Endodermal cell (in vitro differentiated cells): ENCODE measurements at regions not wholly inside any gene's neighbourhood (a gene's known extent, or its start where the extent isn't known, plus 50 kb on each side); places are given as distances from the start of the nearest gene placed in this dataset.

Experiments used
- DNase-seq: peaks from one replicate; pipeline ENCODE4 v3.0.0-alpha.2; 2017
- H3K27ac ChIP-seq: 2 replicates; pipeline ENCODE4 v1.5.1; 2013; ENCODE audit warnings: mild to moderate bottlenecking, low read depth, low read length, moderate library complexity
- H3K27me3 ChIP-seq: 2 replicates; pipeline ENCODE4 v1.6.1; 2013; ENCODE audit warnings: mild to moderate bottlenecking, low read length, moderate library complexity; ENCODE audit not compliant: insufficient read depth, control insufficient read depth, poor library complexity, severe bottlenecking
- H3K36me3 ChIP-seq: 2 replicates; pipeline ENCODE4 v1.7.0; 2013; ENCODE audit warnings: mild to moderate bottlenecking, low read length, moderate library complexity; ENCODE audit not compliant: control insufficient read depth, insufficient read depth
- H3K4me1 ChIP-seq: one replicate; pipeline ENCODE4 v1.7.0; 2013; ENCODE audit warnings: low read length; ENCODE audit not compliant: control insufficient read depth, insufficient read depth
- H3K4me3 ChIP-seq: 2 replicates; pipeline ENCODE4 v1.5.1; 2013; ENCODE audit warnings: mild to moderate bottlenecking, low read length, moderate library complexity
- H3K9ac ChIP-seq: 2 replicates; pipeline ENCODE4 v1.6.1; 2013; ENCODE audit warnings: mild to moderate bottlenecking, low read length, moderate library complexity; ENCODE audit not compliant: poor library complexity, severe bottlenecking; ENCODE audit errors: extremely low read depth
- H3K9me3 ChIP-seq: 2 replicates; pipeline ENCODE4 v1.6.1; 2013; ENCODE audit warnings: mild to moderate bottlenecking, low read length, moderate library complexity; ENCODE audit not compliant: control insufficient read depth
- H3K27ac Mint-ChIP-seq: 2 replicates; pipeline ENCODE4 v1.8.0; 2020; ENCODE audit warnings: mixed read lengths
- H3K27me3 Mint-ChIP-seq: 2 replicates; pipeline ENCODE4 v1.8.0; 2021; ENCODE audit warnings: mild to moderate bottlenecking, mixed read lengths; ENCODE audit not compliant: insufficient read depth
- H3K36me3 Mint-ChIP-seq: 2 replicates; pipeline ENCODE4 v1.8.0; 2020; ENCODE audit warnings: low read depth, mixed read lengths
- H3K4me1 Mint-ChIP-seq: 2 replicates; pipeline ENCODE4 v1.8.0; 2020; ENCODE audit warnings: mixed read lengths
- H3K4me3 Mint-ChIP-seq: 2 replicates; pipeline ENCODE4 v1.8.0; 2020; ENCODE audit warnings: mild to moderate bottlenecking, moderate library complexity, mixed read lengths
- H3K9me3 Mint-ChIP-seq: 2 replicates; pipeline ENCODE4 v1.8.0; 2020; ENCODE audit warnings: mild to moderate bottlenecking, mixed read lengths
- WGBS, 2 experiments: methylation state at CpG; one replicate each; pipeline versions ENCODE4 v1.1.5 to v1.1.7; 2013; ENCODE audit warnings: missing lambda C conversion rate in 2 of 2, mixed read lengths in 1 of 2; ENCODE audit not compliant: insufficient coverage in 1 of 2, insufficient read length in 1 of 2; 5-methylcytosine and 5-hydroxymethylcytosine counted together
- TF ChIP-seq, protein P1 (sequence below): fragments of 200-600 bp; sonication (generic); conservative IDR thresholded peaks from 2 replicates; pipeline ENCODE4 v1.5.0; 2021; ENCODE audit warnings: antibody characterized with exemption, mild to moderate bottlenecking

DNA sequence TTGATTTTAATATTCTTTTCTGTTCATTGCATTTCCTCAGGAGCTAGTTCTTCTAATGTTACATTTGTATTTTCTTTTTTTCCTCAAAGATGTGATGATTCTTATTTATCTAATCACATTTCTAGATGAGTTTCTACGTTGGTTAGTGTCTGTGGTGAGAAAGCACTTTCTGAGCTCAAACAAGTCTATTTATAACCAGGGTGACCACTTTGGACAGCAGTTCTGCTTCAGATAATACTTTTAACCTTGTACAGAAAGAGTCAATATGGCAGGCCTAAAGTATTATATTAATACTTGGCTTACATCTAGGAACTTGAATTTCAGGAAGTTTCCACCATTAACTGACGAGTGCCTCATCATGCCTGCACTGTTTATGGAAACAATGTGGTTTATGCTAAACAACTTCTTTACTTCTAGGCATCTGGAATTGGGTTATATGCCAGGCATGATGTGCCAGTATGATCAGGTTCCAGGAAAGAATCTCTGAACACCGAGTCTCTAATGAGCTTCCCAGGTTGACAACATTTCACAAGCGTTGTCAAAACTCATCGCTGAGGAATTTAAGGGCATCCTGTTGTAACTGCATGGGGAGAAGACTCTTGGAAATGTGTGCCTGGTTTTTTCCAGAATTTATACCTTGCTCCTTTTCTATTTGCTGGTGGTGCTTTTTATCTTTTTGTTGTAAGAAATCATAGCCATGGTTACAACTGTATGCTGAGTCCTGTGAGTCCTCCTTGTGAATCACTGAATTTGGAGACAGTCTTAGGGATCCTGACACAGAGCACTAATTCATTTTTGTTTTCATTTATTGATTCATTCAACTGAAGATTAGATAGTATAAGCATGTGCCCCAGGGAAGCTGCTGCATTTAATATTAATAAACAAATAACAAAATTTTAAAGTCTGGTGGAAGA lies 344.4 kb upstream of the PCDH9 start:
- no peak overlapping the region for H3K4me3 ChIP-seq
- H3K27me3 Mint-ChIP-seq: no peaks in the 10 kb centered on the region
- 96 to 100% methylated on average over 3 to 5 of the region's 5 CpGs for whole genome bisulfite sequencing, 2 experiments
- no peak overlapping the region for H3K27ac Mint-ChIP-seq
- no peaks in the 10 kb centered on the region for H3K27me3 ChIP-seq
- H3K9ac ChIP-seq: no peak overlapping the region
- H3K9me3 Mint-ChIP-seq: no peaks in the 10 kb centered on the region
- TF ChIP-seq, protein P1, sequence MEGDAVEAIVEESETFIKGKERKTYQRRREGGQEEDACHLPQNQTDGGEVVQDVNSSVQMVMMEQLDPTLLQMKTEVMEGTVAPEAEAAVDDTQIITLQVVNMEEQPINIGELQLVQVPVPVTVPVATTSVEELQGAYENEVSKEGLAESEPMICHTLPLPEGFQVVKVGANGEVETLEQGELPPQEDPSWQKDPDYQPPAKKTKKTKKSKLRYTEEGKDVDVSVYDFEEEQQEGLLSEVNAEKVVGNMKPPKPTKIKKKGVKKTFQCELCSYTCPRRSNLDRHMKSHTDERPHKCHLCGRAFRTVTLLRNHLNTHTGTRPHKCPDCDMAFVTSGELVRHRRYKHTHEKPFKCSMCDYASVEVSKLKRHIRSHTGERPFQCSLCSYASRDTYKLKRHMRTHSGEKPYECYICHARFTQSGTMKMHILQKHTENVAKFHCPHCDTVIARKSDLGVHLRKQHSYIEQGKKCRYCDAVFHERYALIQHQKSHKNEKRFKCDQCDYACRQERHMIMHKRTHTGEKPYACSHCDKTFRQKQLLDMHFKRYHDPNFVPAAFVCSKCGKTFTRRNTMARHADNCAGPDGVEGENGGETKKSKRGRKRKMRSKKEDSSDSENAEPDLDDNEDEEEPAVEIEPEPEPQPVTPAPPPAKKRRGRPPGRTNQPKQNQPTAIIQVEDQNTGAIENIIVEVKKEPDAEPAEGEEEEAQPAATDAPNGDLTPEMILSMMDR: no peak
- no peak overlapping the region for H3K27ac ChIP-seq
- no peak for DNase-seq
- no peaks in the 10 kb centered on the region for H3K36me3 ChIP-seq
- no peaks in the 10 kb centered on the region for H3K4me1 Mint-ChIP-seq
- no peak overlapping the region for H3K4me3 Mint-ChIP-seq
- no peaks in the 10 kb centered on the region for H3K4me1 ChIP-seq
- no peaks in the 10 kb centered on the region for H3K36me3 Mint-ChIP-seq
- peaks cover 8% of the 10 kb centered on the region for H3K9me3 ChIP-seq

DNA sequence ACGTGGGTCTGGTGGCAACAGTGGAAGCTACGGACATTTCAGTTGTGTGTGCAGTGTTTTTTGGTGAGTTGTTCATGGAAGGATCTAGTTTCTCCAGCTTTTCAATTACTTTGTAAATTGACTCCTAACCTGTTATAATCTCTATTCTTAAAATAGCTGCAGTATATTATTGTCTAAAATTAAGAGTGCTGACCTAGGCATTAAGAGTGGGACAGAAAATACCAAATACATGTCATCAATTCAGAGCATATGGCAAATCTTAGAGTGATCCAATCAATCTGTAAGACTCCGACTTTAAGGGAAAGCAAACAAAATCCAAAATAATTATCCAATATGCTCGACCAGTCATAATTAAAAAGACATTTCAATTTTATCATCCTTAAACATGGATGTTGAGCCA lies 338.1 kb upstream of the PCDH9 start:
- WGBS, 2 experiments: 98 to 100% methylated on average over 2 to 4 of the region's 4 CpGs
- TF ChIP-seq, protein P1: no peak
- Histone ChIP-seq H3K27ac (no peak overlapping the region), H3K4me1 (no peaks in the 10 kb centered on the region), H3K36me3 (no peaks in the 10 kb centered on the region), H3K9ac (no peak overlapping the region), H3K9me3 (no peaks in the 10 kb centered on the region), H3K27me3 (no peaks in the 10 kb centered on the region), H3K4me3 (no peak overlapping the region)
- no peaks in the 10 kb centered on the region for H3K9me3 Mint-ChIP-seq
- no peaks in the 10 kb centered on the region for H3K27me3 Mint-ChIP-seq
- no peaks in the 10 kb centered on the region for H3K4me1 Mint-ChIP-seq
- no peak for DNase-seq
- no peak overlapping the region for H3K27ac Mint-ChIP-seq
- H3K36me3 Mint-ChIP-seq: no peaks in the 10 kb centered on the region
- no peak overlapping the region for H3K4me3 Mint-ChIP-seq

DNA sequence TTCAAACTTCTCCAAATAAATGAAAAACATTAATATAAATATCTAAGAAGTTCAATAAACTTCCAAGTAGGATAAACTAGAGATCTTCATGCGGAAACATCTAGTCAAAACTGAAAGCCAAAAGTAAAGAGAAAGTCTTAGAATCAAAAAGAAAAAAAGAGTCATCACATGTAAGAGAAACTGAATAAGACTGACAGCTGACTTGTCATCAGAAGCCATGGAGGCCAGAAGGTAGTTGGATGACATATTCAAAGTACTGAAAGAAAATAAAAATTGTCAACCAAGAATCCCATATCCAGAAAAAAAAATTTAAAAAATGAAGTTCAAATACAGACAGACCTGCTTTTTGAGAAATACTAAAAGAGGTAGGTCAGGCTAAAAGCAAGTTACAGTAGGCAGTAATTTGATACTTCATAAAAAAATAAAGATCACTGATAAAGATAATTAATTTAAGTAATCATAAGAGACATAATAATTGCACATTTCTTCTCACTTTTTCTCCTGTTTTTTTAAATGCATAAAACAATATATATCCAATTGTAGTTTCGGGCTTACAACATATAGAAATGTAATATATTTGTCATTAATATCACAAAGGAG lies 327.6 kb upstream of the PCDH9 start:
- no peak overlapping the region for H3K4me3 Mint-ChIP-seq
- H3K4me1 Mint-ChIP-seq: no peaks in the 10 kb centered on the region
- H3K36me3 Mint-ChIP-seq: peaks cover 3% of the 10 kb centered on the region
- Histone ChIP-seq H3K27ac (no peak overlapping the region), H3K27me3 (no peaks in the 10 kb centered on the region), H3K36me3 (no peaks in the 10 kb centered on the region), H3K4me1 (no peaks in the 10 kb centered on the region), H3K9ac (no peak overlapping the region), H3K4me3 (no peak overlapping the region), H3K9me3 (peaks cover 17% of the 10 kb centered on the region)
- no peaks in the 10 kb centered on the region for H3K27me3 Mint-ChIP-seq
- H3K9me3 Mint-ChIP-seq: peaks cover 13% of the 10 kb centered on the region
- H3K27ac Mint-ChIP-seq: no peak overlapping the region
- DNase-seq: no peak
- TF ChIP-seq, protein P1: no peak
- 88 to 96% methylated on average over 1 of the region's 2 CpGs for WGBS, 2 experiments
